BE2C (cell line): ENCODE measurements at regions not wholly inside any gene's neighbourhood (a gene's known extent, or its start where the extent isn't known, plus 50 kb on each side); places are given as distances from the start of the nearest gene placed in this dataset.

Experiments
- DNase-seq: peaks from one replicate; pipeline ENCODE4 v3.0.0-alpha.2; 2020
- H3K27me3 ChIP-seq: fragments of 250-450 bp; sonication (Bioruptor Pico); 2 replicates; pipeline ENCODE4 v1.5.1; 2020; ENCODE audit warnings: mild to moderate bottlenecking
- H3K36me3 ChIP-seq: fragments of 250-450 bp; sonication (Bioruptor Pico); 2 replicates; pipeline ENCODE4 v1.5.1; 2020; ENCODE audit warnings: mild to moderate bottlenecking
- H3K4me1 ChIP-seq: fragments of 250-450 bp; sonication (Bioruptor Pico); 2 replicates; pipeline ENCODE4 v1.5.1; 2020
- H3K4me3 ChIP-seq: 2 replicates; pipeline ENCODE4 v1.5.1; 2011; ENCODE audit warnings: low read depth, low read length
- H3K9me3 ChIP-seq: fragments of 250-450 bp; sonication (Bioruptor Pico); 2 replicates; pipeline ENCODE4 v1.5.1; 2020
- CTCF ChIP-seq: IDR thresholded peaks from 2 replicates; pipeline ENCODE4 v1.5.1; 2012; ENCODE audit warnings: mild to moderate bottlenecking, low read depth, low read length

GRCh38 chr5:56549096-56549886 lies 266.1 kb upstream of the MAP3K1 start:
- Histone ChIP-seq H3K9me3 (no peaks in the 10 kb centered on the region), H3K27me3 (no peaks in the 10 kb centered on the region), H3K4me1 (no peaks in the 10 kb centered on the region), H3K4me3 (no peak overlapping the region), H3K36me3 (no peaks in the 10 kb centered on the region)
- TF ChIP-seq CTCF: no peak
- no peak for DNase-seq

DNA sequence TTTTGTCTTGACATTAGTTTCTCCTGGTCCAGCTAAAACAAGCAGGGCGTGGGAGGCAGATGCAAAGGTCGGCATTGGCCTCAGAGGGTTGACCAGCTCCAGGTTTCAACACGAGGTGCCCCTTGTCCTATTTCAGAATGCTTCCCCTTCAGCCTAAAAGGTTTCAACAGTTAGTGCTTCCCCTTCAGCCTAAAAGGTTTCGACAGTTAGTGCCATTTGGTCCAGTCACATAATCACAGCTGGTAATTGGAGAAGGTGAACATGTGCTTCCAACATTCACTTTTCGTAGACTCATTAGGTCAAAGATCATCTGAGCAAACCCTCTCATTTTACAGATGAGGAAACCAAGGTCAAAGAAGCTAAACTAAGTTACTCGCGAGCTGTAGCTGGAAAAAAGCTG lies 270.3 kb upstream of the MAP3K1 start:
- DNase-seq: no peak
- H3K9me3 ChIP-seq: no peaks in the 10 kb centered on the region
- H3K4me1 ChIP-seq: no peaks in the 10 kb centered on the region
- no peak overlapping the region for H3K4me3 ChIP-seq
- no peaks in the 10 kb centered on the region for H3K36me3 ChIP-seq
- H3K27me3 ChIP-seq: no peaks in the 10 kb centered on the region
- TF ChIP-seq CTCF: no peak

DNA sequence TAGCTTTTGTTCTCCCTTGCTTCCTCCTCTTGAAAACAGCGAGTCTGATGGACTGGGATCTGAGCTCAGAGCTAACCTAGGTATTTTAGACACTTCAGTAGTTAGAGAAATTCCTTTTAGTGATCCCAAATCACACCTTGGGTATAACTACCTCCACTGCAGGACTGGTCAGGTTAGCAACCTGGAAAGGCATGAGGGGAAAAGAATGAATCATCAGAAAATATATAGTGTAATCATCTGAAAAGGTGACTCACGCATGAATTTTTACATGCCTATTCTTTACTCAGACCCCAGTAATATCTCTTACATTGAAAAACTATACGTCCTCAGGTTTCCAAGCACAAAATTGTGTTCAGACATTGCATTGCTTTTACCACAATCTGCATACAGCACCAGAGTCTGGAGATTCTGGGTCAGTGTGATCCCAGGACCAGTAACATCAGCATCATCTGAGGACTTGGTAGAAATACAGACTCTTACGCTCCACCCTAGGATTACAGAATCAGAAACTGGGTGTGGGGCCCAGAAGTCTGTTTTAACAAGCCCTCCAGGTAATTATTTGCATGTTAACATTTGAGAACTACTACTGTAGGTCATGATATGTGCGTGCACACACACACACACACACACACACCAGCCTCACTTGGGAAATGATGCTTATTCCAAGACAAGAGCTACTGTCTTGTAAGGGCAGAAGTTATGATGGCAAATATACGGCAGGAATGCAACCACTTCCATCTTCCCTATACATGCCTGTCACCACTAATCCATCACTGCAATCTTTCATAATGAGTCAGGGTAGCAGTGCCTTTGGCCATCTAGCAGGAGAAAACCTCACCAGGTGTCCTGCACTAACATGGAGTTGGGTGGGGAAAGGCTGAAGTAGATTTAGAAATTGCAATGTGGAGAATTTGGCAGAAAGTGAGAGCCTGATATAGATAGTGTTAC lies 271.6 kb upstream of the MAP3K1 start:
- no peaks in the 10 kb centered on the region for H3K27me3 ChIP-seq
- H3K4me1 ChIP-seq: no peaks in the 10 kb centered on the region
- no peak overlapping the region for H3K4me3 ChIP-seq
- H3K9me3 ChIP-seq: no peaks in the 10 kb centered on the region
- H3K36me3 ChIP-seq: no peaks in the 10 kb centered on the region
- TF ChIP-seq CTCF: no peak
- no peak for DNase-seq

DNA sequence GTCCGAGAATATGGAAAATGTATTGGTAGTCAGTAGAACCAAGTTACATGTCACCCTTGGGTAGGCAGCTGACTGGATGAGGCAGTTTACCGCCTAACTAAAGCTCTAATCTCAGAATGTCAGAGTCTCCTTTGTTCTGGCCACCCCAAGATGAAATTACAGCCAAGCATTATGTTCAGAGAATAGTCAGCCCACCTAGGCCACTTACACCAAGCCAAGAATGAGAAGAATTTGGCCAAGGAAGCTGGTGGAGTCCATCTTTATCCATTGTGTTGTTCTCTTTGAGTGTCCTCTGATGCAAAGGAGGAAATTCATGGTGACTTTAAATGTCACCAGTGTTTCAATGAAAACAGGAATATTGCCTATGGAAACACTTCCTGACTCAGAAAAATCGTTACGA lies 275.1 kb upstream of the MAP3K1 start:
- no peaks in the 10 kb centered on the region for H3K27me3 ChIP-seq
- no peak overlapping the region for H3K4me3 ChIP-seq
- no peaks in the 10 kb centered on the region for H3K9me3 ChIP-seq
- no peak for TF ChIP-seq CTCF
- H3K4me1 ChIP-seq: no peaks in the 10 kb centered on the region
- no peaks in the 10 kb centered on the region for H3K36me3 ChIP-seq
- DNase-seq: no peak

- Histone ChIP-seq H3K4me3 (no peak overlapping the region), H3K36me3 (no peaks in the 10 kb centered on the region), H3K27me3 (no peaks in the 10 kb centered on the region), H3K4me1 (peaks cover 4% of the 10 kb centered on the region; the same call in 1 of the 2 replicates), H3K9me3 (no peaks in the 10 kb centered on the region)
- no peak for DNase-seq
- TF ChIP-seq CTCF: no peak
Measured at GRCh38 chr5:56538580-56538979, 276.8 kb upstream of the MAP3K1 start.
